Activated CD4-positive, alpha-beta memory T cell treated with anti-CD3 and anti-CD28 coated beads, Interleukin-2, amount 10 ng/mL, durations not matched to agents 7 days and 5 days (primary cell): ENCODE measurements at regions not wholly inside any gene's neighbourhood (a gene's known extent, or its start where the extent isn't known, plus 50 kb on each side); places are given as distances from the start of the nearest gene placed in this dataset.

Source experiments
- CTCF ChIA-PET: fragments of 350-600 bp; sonication (Branson Sonifier 250); formaldehyde crosslinking; loops from one replicate; lab custom pipeline; 2021; ENCODE audit warnings: antibody characterized with exemption, inconsistent platforms; lab: Charles Lee
- POLR2A ChIA-PET: fragments of 350-600 bp; sonication (Branson Sonifier 250); formaldehyde crosslinking; loops from one replicate; lab custom pipeline; 2021; ENCODE audit warnings: antibody characterized with exemption; lab: Charles Lee
- DNase-seq: peaks from one replicate; pipeline ENCODE4 v3.0.0-alpha.2; 2020
- H3K27ac Mint-ChIP-seq: one replicate; pipeline ENCODE4 v1.8.0; 2021; ENCODE audit warnings: mild to moderate bottlenecking, mixed read lengths
- H3K27me3 Mint-ChIP-seq: one replicate; pipeline ENCODE4 v1.8.0; 2021; ENCODE audit warnings: mixed read lengths
- H3K36me3 Mint-ChIP-seq: one replicate; pipeline ENCODE4 v1.8.0; 2021; ENCODE audit warnings: low read depth, mixed read lengths
- H3K4me1 Mint-ChIP-seq: one replicate; pipeline ENCODE4 v1.8.0; 2021; ENCODE audit warnings: mixed read lengths
- H3K4me3 Mint-ChIP-seq: one replicate; pipeline ENCODE4 v1.8.0; 2021; ENCODE audit warnings: mild to moderate bottlenecking, mixed read lengths
- H3K9me3 Mint-ChIP-seq: one replicate; pipeline ENCODE4 v1.8.0; 2021; ENCODE audit warnings: mixed read lengths

- POLR2A ChIA-PET, result no interaction called here
- Mint-ChIP-seq H3K27me3 (no peaks in the 10 kb centered on the region), H3K4me3 (no peak overlapping the region), H3K4me1 (no peaks in the 10 kb centered on the region), H3K27ac (no peak overlapping the region), H3K9me3 (no peaks in the 10 kb centered on the region), H3K36me3 (no peaks in the 10 kb centered on the region)
- no peak for DNase-seq
- CTCF ChIA-PET, result no interaction called here
Measured at GRCh38 chr9:18393340-18394130, 80.4 kb upstream of the ADAMTSL1 start.

GRCh38 chr9:18394847-18395351 lies 79.1 kb upstream of the ADAMTSL1 start:
- no peak overlapping the region for H3K4me3 Mint-ChIP-seq
- H3K36me3 Mint-ChIP-seq, result no peaks in the 10 kb centered on the region
- no peaks in the 10 kb centered on the region for H3K27me3 Mint-ChIP-seq
- POLR2A ChIA-PET, result no interaction called here
- H3K27ac Mint-ChIP-seq, result no peak overlapping the region
- no peaks in the 10 kb centered on the region for H3K4me1 Mint-ChIP-seq
- no peak for DNase-seq
- H3K9me3 Mint-ChIP-seq, result no peaks in the 10 kb centered on the region
- CTCF ChIA-PET, result no interaction called here

- Mint-ChIP-seq H3K36me3 (no peaks in the 10 kb centered on the region), H3K4me3 (no peak overlapping the region), H3K9me3 (no peaks in the 10 kb centered on the region), H3K27ac (no peak overlapping the region), H3K4me1 (no peaks in the 10 kb centered on the region), H3K27me3 (no peaks in the 10 kb centered on the region)
- no peak for DNase-seq
- ChIA-PET POLR2A (no interaction called here), CTCF (no interaction called here)
Measured at GRCh38 chr9:18396102-18396728, 77.7 kb upstream of the ADAMTSL1 start.

GRCh38 chr9:18397076-18397475 lies 76.9 kb upstream of the ADAMTSL1 start:
- no peaks in the 10 kb centered on the region for H3K9me3 Mint-ChIP-seq
- H3K4me3 Mint-ChIP-seq, result no peak overlapping the region
- H3K27ac Mint-ChIP-seq, result no peak overlapping the region
- no peak for DNase-seq
- ChIA-PET POLR2A (no interaction called here), CTCF (no interaction called here)
- no peaks in the 10 kb centered on the region for H3K27me3 Mint-ChIP-seq
- no peaks in the 10 kb centered on the region for H3K4me1 Mint-ChIP-seq
- no peaks in the 10 kb centered on the region for H3K36me3 Mint-ChIP-seq

GRCh38 chr9:18398038-18398437 lies 75.9 kb upstream of the ADAMTSL1 start:
- Mint-ChIP-seq H3K4me3 (no peak overlapping the region), H3K4me1 (no peaks in the 10 kb centered on the region), H3K27ac (no peak overlapping the region), H3K36me3 (no peaks in the 10 kb centered on the region), H3K27me3 (no peaks in the 10 kb centered on the region), H3K9me3 (no peaks in the 10 kb centered on the region)
- POLR2A ChIA-PET, result no interaction called here
- CTCF ChIA-PET, result no interaction called here
- no peak for DNase-seq

- no peaks in the 10 kb centered on the region for H3K36me3 Mint-ChIP-seq
- H3K9me3 Mint-ChIP-seq, result no peaks in the 10 kb centered on the region
- DNase-seq, result no peak
- H3K4me3 Mint-ChIP-seq, result no peak overlapping the region
- no peak overlapping the region for H3K27ac Mint-ChIP-seq
- POLR2A ChIA-PET, result no interaction called here
- H3K4me1 Mint-ChIP-seq, result no peaks in the 10 kb centered on the region
- no peaks in the 10 kb centered on the region for H3K27me3 Mint-ChIP-seq
- CTCF ChIA-PET, result no interaction called here
Measured at GRCh38 chr9:18404434-18405029, 69.4 kb upstream of the ADAMTSL1 start.

- no peak for DNase-seq
- Mint-ChIP-seq H3K27me3 (no peaks in the 10 kb centered on the region), H3K36me3 (no peaks in the 10 kb centered on the region), H3K4me1 (no peaks in the 10 kb centered on the region), H3K27ac (no peak overlapping the region), H3K4me3 (no peak overlapping the region), H3K9me3 (no peaks in the 10 kb centered on the region)
- CTCF ChIA-PET, result no interaction called here
- POLR2A ChIA-PET, result no interaction called here
Measured at GRCh38 chr9:18405240-18405639, 68.7 kb upstream of the ADAMTSL1 start.

- Mint-ChIP-seq H3K36me3 (no peaks in the 10 kb centered on the region), H3K27me3 (no peaks in the 10 kb centered on the region), H3K27ac (no peak overlapping the region), H3K9me3 (no peaks in the 10 kb centered on the region), H3K4me1 (no peaks in the 10 kb centered on the region), H3K4me3 (no peak overlapping the region)
- POLR2A ChIA-PET, result no interaction called here
- CTCF ChIA-PET, result no interaction called here
- DNase-seq, result no peak
Measured at GRCh38 chr9:18410983-18411382, 63.0 kb upstream of the ADAMTSL1 start.

GRCh38 chr9:18421391-18421790 lies 52.6 kb upstream of the ADAMTSL1 start:
- H3K36me3 Mint-ChIP-seq, result no peaks in the 10 kb centered on the region
- H3K9me3 Mint-ChIP-seq, result no peaks in the 10 kb centered on the region
- no peak for DNase-seq
- CTCF ChIA-PET, result no interaction called here
- H3K27me3 Mint-ChIP-seq, result no peaks in the 10 kb centered on the region
- no peak overlapping the region for H3K4me3 Mint-ChIP-seq
- POLR2A ChIA-PET, result no interaction called here
- H3K27ac Mint-ChIP-seq, result no peak overlapping the region
- H3K4me1 Mint-ChIP-seq, result no peaks in the 10 kb centered on the region

GRCh38 chr9:18422296-18423036 lies 51.5 kb upstream of the ADAMTSL1 start:
- POLR2A ChIA-PET, result no interaction called here
- CTCF ChIA-PET, result no interaction called here
- Mint-ChIP-seq H3K36me3 (no peaks in the 10 kb centered on the region), H3K27ac (no peak overlapping the region), H3K4me1 (no peaks in the 10 kb centered on the region), H3K9me3 (no peaks in the 10 kb centered on the region), H3K4me3 (no peak overlapping the region), H3K27me3 (no peaks in the 10 kb centered on the region)
- no peak for DNase-seq

GRCh38 chr9:18423791-18424531 lies 50.0 kb upstream of the ADAMTSL1 start:
- Mint-ChIP-seq H3K27me3 (no peaks in the 10 kb centered on the region), H3K4me3 (no peak overlapping the region), H3K36me3 (no peaks in the 10 kb centered on the region), H3K27ac (no peak overlapping the region), H3K4me1 (no peaks in the 10 kb centered on the region), H3K9me3 (no peaks in the 10 kb centered on the region)
- POLR2A ChIA-PET, result no interaction called here
- CTCF ChIA-PET, result no interaction called here
- DNase-seq, result no peak
